PC-9 (cell line): ENCODE measurements at regions not wholly inside any gene's neighbourhood (a gene's known extent, or its start where the extent isn't known, plus 50 kb on each side); places are given as distances from the start of the nearest gene placed in this dataset.

Experiments used
- EZH2 ChIP-seq: fragments of 200-600 bp; sonication (generic); IDR thresholded peaks from 2 replicates; pipeline ENCODE4 v1.8.0; 2017; ENCODE audit warnings: antibody characterized with exemption, low read depth
- TF ChIP-seq, protein P1 (sequence below): fragments of 200-600 bp; sonication (generic); conservative IDR thresholded peaks from 2 replicates; pipeline ENCODE4 v1.6.1; 2017; ENCODE audit warnings: mixed run types, antibody characterized with exemption, mild to moderate bottlenecking, moderate library complexity

GRCh38 chr2:83747141-83747540 is 711.9 kb downstream of the SUCLG1 start:
- TF ChIP-seq, protein P1, sequence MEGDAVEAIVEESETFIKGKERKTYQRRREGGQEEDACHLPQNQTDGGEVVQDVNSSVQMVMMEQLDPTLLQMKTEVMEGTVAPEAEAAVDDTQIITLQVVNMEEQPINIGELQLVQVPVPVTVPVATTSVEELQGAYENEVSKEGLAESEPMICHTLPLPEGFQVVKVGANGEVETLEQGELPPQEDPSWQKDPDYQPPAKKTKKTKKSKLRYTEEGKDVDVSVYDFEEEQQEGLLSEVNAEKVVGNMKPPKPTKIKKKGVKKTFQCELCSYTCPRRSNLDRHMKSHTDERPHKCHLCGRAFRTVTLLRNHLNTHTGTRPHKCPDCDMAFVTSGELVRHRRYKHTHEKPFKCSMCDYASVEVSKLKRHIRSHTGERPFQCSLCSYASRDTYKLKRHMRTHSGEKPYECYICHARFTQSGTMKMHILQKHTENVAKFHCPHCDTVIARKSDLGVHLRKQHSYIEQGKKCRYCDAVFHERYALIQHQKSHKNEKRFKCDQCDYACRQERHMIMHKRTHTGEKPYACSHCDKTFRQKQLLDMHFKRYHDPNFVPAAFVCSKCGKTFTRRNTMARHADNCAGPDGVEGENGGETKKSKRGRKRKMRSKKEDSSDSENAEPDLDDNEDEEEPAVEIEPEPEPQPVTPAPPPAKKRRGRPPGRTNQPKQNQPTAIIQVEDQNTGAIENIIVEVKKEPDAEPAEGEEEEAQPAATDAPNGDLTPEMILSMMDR: no peak
- no peak for TF ChIP-seq EZH2
